ENCODE measurements at regions not wholly inside any gene's neighbourhood (a gene's known extent, or its start where the extent isn't known, plus 50 kb on each side); places are given as distances from the start of the nearest gene placed in this dataset.
"Not testable (repeated sequence)": the region's sequence is repeated elsewhere in the genome, so short reads cannot be mapped to it uniquely, and the experiment has no call there.

- Histone ChIP-seq H3K27me3 (no peaks in the 10 kb centered on the region), H3K9me3 (peaks cover 0 to 13% (median 0%) of the 10 kb centered on the region in 3 donors), H3K36me3 (no peaks in the 10 kb centered on the region), H3K4me3 (no peak overlapping the region), H3K4me1 (no peaks in the 10 kb centered on the region), H3K27ac (no peak overlapping the region)
- TF ChIP-seq EP300 (IDR thresholded peaks at IDR 0.05) (no peak), POLR2A (IDR thresholded peaks at IDR 0.05) (no peak), POLR2AphosphoS5 (IDR thresholded peaks at IDR 0.05) (no peak)
- TF ChIP-seq, protein P1, sequence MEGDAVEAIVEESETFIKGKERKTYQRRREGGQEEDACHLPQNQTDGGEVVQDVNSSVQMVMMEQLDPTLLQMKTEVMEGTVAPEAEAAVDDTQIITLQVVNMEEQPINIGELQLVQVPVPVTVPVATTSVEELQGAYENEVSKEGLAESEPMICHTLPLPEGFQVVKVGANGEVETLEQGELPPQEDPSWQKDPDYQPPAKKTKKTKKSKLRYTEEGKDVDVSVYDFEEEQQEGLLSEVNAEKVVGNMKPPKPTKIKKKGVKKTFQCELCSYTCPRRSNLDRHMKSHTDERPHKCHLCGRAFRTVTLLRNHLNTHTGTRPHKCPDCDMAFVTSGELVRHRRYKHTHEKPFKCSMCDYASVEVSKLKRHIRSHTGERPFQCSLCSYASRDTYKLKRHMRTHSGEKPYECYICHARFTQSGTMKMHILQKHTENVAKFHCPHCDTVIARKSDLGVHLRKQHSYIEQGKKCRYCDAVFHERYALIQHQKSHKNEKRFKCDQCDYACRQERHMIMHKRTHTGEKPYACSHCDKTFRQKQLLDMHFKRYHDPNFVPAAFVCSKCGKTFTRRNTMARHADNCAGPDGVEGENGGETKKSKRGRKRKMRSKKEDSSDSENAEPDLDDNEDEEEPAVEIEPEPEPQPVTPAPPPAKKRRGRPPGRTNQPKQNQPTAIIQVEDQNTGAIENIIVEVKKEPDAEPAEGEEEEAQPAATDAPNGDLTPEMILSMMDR (IDR thresholded peaks at IDR 0.05), result no peak
- WGBS, 2 donors (ENCODE audit: low coverage in 1 of 2), result 85 to 88% methylated on average over 4 to 6 of the region's 6 CpGs
- ATAC-seq, result no peak
These were observed 211.6 kb downstream of the SYK start for GRCh38 chr9:91012933-91013841.

- no peaks in the 10 kb centered on the region for H3K4me1 ChIP-seq
- 56 to 68% methylated on average over 1 to 4 of the region's 6 CpGs for WGBS, 2 donors (ENCODE audit: low coverage in 1 of 2)
- peaks cover 0 to 17% (median 0%) of the 10 kb centered on the region in 3 donors for H3K9me3 ChIP-seq
- TF ChIP-seq POLR2AphosphoS5 (IDR thresholded peaks at IDR 0.05), result no peak
- no peak for TF ChIP-seq POLR2A (IDR thresholded peaks at IDR 0.05)
- TF ChIP-seq, protein P1 (IDR thresholded peaks at IDR 0.05), result no peak
- no peak for TF ChIP-seq EP300 (IDR thresholded peaks at IDR 0.05)
- H3K27ac ChIP-seq, result no peak overlapping the region
- no peaks in the 10 kb centered on the region for H3K27me3 ChIP-seq
- ATAC-seq, result no peak
- H3K36me3 ChIP-seq, result no peaks in the 10 kb centered on the region
- no peak overlapping the region for H3K4me3 ChIP-seq
These were observed 215.6 kb downstream of the SYK start for GRCh38 chr9:91017245-91017644.

DNA sequence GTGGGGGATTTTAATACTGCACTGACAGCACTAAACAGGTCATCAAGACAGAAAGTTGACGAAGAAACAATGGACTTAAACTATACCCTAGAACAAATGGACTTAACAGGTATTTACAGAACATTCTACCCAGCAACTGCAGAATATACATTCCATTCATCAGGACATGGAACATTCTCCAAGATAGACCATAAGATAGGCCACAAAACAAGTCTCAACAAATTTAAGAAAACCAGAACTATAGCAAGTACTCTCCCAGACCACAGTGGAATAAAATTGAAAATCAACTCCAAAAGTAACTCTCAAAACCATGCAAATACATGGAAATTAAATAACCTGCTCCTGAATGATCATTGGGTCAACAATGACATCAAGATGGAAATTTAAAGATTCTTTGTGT is 218.3 kb downstream of the SYK start:
- not testable (repeated sequence) for H3K4me3 ChIP-seq, H3K27me3 ChIP-seq, H3K27ac ChIP-seq, H3K9me3 ChIP-seq, H3K36me3 ChIP-seq, H3K4me1 ChIP-seq, ATAC-seq
- 88 to 100% methylated on average over 1 of the region's 1 CpG for WGBS, 2 donors (ENCODE audit: low coverage in 1 of 2)

- not testable (repeated sequence) for H3K36me3 ChIP-seq, H3K4me3 ChIP-seq, H3K27me3 ChIP-seq, H3K27ac ChIP-seq, H3K4me1 ChIP-seq, H3K9me3 ChIP-seq, ATAC-seq
These were observed 220.0 kb downstream of the SYK start for GRCh38 chr9:91021656-91022055.

DNA sequence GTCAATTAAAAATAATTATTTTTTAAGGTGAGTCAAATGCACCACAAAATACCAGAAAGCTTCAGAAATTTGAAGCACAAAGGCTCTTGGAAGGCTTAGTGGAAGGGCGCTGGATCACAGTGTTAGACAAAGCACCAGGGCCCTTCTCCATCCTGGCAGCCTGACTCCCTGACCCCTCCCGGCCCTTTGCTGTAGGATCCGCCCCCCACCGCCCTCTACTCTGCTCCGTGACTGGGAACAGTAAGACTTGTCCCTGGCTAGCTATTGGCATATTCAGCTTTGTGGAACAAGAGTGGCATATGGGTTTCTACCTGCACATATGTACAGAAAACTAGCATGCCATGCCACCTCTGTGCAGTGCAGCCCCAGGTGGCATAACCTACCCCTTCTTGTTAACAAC is 222.1 kb downstream of the SYK start:
- Histone ChIP-seq H3K27ac (no peak overlapping the region), H3K4me3 (no peak overlapping the region), H3K9me3 (peaks cover 0 to 3% (median 0%) of the 10 kb centered on the region in 3 donors), H3K27me3 (no peaks in the 10 kb centered on the region), H3K36me3 (no peaks in the 10 kb centered on the region), H3K4me1 (no peaks in the 10 kb centered on the region)
- ATAC-seq, result no peak
- no peak for TF ChIP-seq POLR2A (IDR thresholded peaks at IDR 0.05)
- TF ChIP-seq EP300 (IDR thresholded peaks at IDR 0.05), result no peak
- no peak for TF ChIP-seq POLR2AphosphoS5 (IDR thresholded peaks at IDR 0.05)
- TF ChIP-seq, protein P1 (IDR thresholded peaks at IDR 0.05), result no peak
- 74 to 93% methylated on average over 5 of the region's 5 CpGs for WGBS, 2 donors (ENCODE audit: low coverage in 1 of 2)

- H3K36me3 ChIP-seq, result no peaks in the 10 kb centered on the region
- no peak overlapping the region for H3K4me3 ChIP-seq
- H3K27me3 ChIP-seq, result no peaks in the 10 kb centered on the region
- no peak overlapping the region for H3K27ac ChIP-seq
- H3K4me1 ChIP-seq, result no peaks in the 10 kb centered on the region
- H3K9me3 ChIP-seq, result no peaks in the 10 kb centered on the region
- no peak for ATAC-seq
- TF ChIP-seq POLR2A (IDR thresholded peaks at IDR 0.05), result no peak
- WGBS, 2 donors (ENCODE audit: low coverage in 1 of 2), result 37 to 46% methylated on average over 2 to 4 of the region's 4 CpGs
These were observed 223.2 kb downstream of the SYK start for GRCh38 chr9:91024841-91025240.
